ENCODE measurements at regions not wholly inside any gene's neighbourhood (a gene's known extent, or its start where the extent isn't known, plus 50 kb on each side); places are given as distances from the start of the nearest gene placed in this dataset.
"Not testable (repeated sequence)": the region's sequence is repeated elsewhere in the genome, so short reads cannot be mapped to it uniquely, and the experiment has no call there.

GRCh38 chrX:68994135-68994890 lies 165.5 kb downstream of the EFNB1 start:
- no peak for FAIRE-seq

- FAIRE-seq, result no peak
These were observed 164.1 kb downstream of the EFNB1 start for GRCh38 chrX:68992821-68993397.

DNA sequence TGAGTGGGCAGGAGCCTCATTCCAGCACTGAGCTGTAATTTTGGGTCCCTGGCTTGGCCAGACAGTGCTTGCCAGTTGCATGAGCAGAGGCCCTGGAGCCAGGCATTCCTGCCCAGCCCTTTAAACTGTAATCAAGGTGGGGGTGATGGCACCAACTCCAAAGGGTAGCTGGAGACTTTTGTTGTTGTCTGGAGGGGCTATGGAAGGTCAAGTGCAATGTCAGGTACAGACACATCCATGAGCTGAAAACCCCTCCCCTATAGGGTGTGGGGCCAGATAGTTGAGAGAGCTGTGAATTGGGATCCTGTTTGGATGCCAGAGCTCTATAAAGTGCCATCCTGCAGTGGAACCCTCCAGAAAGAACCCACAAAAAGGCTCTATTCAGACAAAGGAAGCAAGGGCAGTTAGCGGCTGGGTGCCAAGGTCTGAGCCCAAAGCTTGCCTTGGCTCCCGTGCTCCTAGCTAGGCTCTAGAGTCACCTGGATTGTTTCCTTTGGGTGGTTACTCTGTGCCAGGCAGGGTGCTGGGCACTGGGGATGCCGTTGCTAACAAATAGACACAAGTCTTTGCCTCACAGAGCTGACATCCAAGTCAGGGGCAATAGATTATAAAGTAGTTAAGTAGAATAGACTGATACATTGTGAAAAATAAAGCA lies 163.0 kb downstream of the EFNB1 start:
- no peak for FAIRE-seq

- no peak for FAIRE-seq
These were observed 162.1 kb downstream of the EFNB1 start for GRCh38 chrX:68990948-68991347.

DNA sequence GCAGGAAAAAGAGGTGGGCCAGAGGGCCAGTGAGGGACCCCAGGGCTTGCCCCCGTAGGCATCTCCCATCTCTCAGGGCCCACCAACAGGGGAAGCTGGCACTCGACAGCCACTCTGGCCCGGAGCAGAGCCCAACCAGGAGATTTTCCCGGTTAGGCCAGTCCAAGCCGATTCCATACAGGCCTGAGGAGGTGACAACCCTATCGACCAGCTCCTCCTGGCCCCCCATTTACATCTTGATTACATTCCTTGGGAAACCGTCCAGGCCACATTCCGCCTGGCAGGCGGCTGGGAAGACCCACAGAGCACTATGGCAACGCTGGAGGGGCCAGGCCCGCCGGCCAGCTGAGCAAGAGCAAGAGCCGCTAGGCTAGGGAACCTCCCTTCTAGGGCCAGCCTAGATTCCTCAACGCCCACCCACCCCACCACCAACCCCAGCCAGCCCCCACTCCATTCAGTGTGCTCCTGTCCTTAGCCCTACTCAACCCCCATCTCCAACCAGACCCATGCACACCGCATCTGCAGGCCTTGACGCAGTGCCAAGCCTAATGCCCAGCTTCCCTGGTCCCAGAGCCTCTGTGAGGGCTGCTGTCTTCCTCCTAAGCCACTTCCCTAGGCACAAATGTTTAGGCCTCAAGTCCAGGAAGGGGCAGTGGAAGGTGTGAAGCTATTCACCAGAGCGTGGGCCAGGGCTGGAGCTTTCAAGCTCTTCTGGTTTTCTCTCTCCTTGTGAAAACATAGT lies 161.2 kb downstream of the EFNB1 start:
- FAIRE-seq, result no peak

DNA sequence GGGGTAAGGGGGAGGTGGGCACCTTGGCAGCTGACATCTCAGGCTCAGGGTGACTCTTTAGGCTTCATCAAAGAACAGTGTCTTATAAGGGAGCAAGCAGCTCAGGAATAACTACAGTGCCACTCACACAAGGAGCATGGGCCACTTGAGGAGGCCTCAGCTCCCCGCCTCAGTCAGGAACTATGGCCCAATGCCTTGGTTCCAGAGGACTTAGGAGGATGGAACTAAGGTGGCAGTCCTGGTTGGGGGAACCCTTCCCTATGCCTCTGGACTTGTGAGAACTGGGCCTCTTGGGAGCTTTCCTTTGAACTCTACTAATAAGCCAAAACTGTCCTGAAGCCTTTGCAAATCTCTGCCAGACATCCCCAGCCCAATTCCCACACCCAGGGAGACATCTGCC lies 160.6 kb downstream of the EFNB1 start:
- FAIRE-seq, result no peak

GRCh38 chrX:68988865-68989264 lies 160.0 kb downstream of the EFNB1 start:
- no peak for FAIRE-seq

- FAIRE-seq, result no peak
These were observed 156.4 kb downstream of the EFNB1 start for GRCh38 chrX:68985135-68985755.

DNA sequence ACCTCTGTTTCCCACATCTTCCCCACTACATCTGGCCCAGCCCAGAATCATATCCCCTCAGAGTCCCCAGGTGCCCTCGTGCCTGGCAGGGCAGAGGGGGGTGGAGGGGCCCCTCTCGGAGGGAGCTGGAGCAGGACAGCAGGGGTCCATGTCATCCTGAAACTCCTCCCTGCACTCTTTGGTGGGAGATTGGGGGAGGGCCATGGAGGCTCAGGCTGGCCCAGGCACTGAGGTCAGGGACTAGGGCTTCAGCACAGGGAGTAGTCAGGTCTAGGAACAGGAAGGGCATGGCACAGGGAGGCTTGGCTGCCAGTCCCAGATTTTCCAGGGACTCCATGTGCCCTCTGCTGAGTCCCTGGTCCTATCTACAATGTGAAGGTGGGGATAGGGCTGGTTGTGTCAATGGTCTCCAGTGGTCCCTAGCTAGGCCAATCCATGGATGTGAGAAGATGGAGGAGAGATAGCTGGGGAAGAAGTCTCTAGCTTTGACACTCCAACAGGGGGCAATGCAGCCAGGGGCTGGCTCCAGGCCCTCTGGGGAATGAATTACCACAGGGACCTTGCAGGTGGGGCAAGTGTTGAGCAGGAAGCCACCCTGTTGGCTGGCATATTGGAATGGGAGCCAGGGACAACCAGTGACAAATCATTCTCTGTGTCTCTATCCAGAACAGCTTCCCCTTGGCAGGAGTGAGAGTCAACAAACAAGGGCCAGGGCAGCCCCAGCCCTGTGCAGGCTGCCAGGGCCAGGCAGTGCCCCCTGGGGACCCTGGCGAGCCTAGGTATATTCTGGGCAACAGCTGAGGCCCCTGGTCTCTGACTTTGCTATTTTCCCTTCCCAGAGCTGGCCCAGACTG lies 154.4 kb downstream of the EFNB1 start:
- no peak for FAIRE-seq

DNA sequence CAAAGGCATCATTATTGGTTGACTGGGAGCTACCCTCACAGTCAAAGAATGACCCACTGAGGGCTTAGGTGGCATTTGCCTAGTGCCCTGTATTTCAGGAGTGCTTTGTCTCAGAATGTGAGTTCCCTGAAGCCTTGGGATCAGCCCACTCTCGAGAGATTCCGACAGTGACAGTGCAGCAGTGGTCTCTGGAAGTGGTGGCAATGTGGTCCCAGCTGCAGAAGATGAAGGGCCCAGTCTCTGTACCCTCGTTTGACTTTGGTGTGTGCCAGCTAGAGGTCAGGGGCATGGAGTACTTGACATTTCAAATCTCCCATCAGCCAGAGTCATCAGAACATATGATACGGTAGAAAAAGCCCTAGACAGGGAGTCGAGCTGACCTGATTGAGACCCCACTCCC lies 153.7 kb downstream of the EFNB1 start:
- no peak for FAIRE-seq

GRCh38 chrX:68980906-68981616 lies 152.2 kb downstream of the EFNB1 start:
- no peak for FAIRE-seq

DNA sequence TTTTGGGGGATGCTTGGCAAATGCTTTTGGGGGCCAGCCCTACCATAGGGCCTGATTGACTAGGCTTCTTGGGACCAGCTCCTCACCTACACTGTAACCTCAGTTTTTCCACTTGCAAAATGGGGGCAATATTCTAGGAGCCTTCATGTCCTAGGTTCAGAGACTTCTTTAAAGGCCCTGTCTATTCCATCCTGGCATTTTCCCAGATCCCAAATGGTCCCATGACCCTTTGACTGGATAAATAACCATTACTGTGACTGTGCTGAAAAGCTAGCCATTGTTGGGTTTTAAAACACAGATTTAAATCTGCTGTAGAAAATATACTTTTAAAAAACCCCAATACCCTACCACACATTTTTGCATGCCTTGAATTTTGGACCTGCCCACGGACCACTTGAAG lies 149.8 kb downstream of the EFNB1 start:
- no peak for FAIRE-seq

DNA sequence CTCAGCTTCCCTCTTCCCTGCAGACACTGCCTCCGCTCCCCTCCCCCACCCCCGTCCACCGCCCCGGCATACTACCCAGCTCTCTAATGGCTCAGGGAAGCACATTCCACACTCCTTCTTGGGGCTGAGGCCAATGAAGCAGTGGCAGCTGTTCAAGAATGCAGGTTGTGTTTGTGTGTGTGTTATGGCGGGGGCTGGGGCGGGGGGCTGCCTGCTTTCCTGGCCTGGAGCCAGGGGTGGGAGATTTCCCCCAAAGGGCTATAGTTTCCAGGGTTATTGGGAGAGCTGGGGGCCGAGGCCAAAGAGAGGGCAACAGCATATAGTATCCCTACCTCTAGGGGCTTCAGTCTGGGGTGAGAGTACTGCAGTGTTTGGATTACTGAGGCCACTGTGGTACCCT lies 149.4 kb downstream of the EFNB1 start:
- no peak for FAIRE-seq

DNA sequence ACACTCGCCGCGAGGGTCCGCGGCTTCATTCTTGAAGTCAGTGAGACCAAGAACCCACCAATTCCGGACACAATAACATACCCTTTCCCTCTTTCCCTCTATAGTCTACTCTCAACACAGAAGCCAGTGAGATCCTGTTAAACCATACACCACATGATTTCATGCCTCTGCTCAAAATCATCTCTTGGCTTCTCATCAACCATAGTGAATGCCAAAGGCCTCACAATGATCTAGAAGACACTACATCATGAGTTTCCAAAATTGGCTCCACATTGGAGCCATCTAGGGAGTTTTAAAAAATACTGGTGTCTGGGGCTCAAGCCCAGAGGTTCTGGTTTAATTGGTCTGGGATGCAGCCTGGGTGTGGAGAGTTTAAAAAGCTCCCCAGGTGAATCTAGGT lies 124.5 kb downstream of the EFNB1 start:
- no peak for FAIRE-seq

DNA sequence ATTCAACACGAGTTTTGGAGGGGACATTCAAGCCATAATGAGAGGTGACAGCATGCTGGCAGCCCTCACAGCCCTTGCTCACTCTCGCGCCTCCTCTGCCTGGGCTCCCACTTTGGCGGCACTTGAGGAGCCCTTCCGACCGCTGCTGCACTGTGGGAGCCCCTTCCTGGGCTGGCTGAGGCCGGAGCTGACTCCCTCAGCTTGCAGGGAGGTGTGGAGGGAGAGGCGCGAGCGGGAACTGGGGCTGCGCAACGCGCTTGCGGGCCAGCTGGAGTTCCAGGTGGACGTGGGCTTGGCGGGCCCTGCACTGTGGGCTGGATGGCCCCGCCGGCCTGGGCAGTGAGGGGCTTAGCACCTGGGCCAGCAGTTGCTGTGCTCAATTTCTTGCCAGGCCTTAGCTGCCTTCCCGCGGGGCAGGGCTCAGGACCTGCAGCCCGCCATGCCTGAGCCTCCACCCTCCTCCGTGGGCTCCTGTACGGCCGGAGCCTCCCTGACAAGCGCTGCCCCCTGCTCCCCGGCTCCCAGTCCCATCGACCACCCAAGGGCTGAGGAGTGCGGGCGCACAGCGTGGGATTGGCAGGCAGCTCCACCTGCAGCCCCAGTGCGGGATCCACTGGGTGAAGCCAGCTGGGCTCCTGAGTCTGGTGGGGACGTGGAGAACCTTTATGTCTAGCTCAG lies 123.3 kb downstream of the EFNB1 start:
- not testable (repeated sequence) for FAIRE-seq

DNA sequence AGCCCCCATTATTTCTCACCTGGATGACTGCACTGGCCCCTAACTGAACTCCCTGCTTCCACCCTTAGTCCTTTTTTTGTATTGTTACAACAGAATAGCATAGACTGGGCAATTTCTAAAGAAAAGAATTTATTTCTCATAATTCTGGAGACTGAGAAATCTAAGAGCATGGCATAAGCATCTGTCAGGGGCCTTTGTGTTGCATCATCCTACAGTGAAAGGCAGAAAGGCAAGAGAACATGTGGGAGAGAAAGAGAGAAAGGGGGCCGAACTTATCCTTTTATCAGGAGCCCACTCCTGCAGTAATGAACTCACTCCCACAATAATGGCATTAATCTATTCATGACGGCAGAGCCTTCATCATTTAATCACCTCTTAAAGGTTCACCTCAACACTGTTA lies 122.1 kb downstream of the EFNB1 start:
- FAIRE-seq, result no peak

DNA sequence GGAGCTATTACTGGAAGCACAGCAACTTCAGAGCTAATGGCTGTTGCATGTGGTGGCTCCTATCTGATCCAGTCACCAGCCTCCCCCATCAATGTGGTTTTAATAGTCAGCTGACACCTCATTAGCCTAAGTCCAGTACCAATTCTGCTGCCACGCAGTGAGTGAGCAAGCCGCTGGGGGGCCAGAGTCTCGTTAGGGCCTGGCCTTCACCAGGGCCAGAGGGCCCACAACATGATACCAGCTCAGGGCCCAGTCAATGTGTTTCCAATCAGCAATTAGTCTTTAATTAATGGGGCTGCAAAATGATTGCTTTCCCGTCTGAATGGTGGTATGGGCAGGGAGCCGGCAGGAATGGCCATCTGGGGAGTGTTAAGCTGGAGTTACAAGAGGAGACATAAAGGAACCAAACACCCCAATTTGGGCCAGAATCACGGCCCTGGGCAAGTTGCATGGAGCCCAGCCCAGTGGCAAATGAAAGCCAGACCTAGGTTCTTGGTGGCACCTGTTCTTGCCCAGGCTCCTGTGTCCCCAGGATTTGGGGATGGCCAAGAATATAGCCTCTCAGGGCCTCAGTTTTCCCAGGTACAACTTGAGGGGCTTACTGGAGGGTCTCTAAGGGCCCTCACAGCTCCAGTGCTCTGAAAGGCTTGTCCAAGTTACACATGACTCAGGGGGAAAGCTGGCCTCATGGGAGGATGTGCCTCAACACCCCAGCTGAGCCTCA lies 119.2 kb downstream of the EFNB1 start:
- FAIRE-seq, result no peak

GRCh38 chrX:68945603-68946228 lies 116.9 kb downstream of the EFNB1 start:
- FAIRE-seq, result no peak

- FAIRE-seq, result no peak
These were observed 116.3 kb downstream of the EFNB1 start for GRCh38 chrX:68945081-68945602.
